ENCODE measurements at regions not wholly inside any gene's neighbourhood (a gene's known extent, or its start where the extent isn't known, plus 50 kb on each side); places are given as distances from the start of the nearest gene placed in this dataset.

DNA sequence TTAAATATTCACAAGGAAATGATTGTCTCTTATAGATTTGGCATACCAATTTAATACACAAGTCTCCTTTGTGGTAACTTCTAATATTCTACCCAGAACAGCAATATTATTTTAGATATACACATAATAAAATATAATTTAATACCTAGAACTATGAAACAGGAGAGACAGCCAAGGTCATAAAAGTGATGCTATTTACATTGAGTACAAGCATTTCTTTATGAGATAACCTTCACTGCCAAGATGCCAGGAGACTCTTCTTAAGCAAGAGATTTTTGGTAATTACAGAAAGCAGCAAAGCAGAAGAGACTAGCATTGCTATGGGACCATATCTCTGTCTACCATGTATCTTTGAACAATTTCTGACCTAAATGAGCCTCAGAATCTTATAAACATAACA is 764.6 kb upstream of the GHITM start:
- H3K4me3 ChIP-seq = no peak overlapping the region
- DNase-seq (ENCODE audit: low read depth in 1 of 2, low spot score in 1 of 2) (no peak), FAIRE-seq (no peak), ATAC-seq (no peak)
- CTCF ChIA-PET = no interaction called here
- H3K27ac ChIP-seq = no peak overlapping the region
- 0 out of 3 replicates have a peak, but pooled peaks cover 3% of the 10 kb centered on the region for H3K9me3 ChIP-seq
- no peaks in the 10 kb centered on the region for H3K4me1 ChIP-seq
- H3K4me2 ChIP-seq = no peak overlapping the region
- POLR2A ChIA-PET = no interaction called here
- no peak for TF ChIP-seq NFE2L2 (conservative IDR thresholded peaks at IDR 0.05; ENCODE audit: low read length)
- TF ChIP-seq EHMT2 (IDR thresholded peaks at IDR 0.05; ENCODE audit: low read depth) = no peak
- no peak for TF ChIP-seq EP300 (IDR thresholded peaks at IDR 0.05)
- TF ChIP-seq, protein P1, sequence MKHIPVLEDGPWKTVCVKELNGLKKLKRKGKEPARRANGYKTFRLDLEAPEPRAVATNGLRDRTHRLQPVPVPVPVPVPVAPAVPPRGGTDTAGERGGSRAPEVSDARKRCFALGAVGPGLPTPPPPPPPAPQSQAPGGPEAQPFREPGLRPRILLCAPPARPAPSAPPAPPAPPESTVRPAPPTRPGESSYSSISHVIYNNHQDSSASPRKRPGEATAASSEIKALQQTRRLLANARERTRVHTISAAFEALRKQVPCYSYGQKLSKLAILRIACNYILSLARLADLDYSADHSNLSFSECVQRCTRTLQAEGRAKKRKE (CRISPR knock-in tag; IDR thresholded peaks at IDR 0.05; ENCODE audit: low read depth) = no peak
- TF ChIP-seq RFX5 (IDR thresholded peaks at IDR 0.05) = no peak
- TF ChIP-seq FOXS1 (CRISPR knock-in tag; IDR thresholded peaks at IDR 0.05) = no peak
- TF ChIP-seq, protein P2, sequence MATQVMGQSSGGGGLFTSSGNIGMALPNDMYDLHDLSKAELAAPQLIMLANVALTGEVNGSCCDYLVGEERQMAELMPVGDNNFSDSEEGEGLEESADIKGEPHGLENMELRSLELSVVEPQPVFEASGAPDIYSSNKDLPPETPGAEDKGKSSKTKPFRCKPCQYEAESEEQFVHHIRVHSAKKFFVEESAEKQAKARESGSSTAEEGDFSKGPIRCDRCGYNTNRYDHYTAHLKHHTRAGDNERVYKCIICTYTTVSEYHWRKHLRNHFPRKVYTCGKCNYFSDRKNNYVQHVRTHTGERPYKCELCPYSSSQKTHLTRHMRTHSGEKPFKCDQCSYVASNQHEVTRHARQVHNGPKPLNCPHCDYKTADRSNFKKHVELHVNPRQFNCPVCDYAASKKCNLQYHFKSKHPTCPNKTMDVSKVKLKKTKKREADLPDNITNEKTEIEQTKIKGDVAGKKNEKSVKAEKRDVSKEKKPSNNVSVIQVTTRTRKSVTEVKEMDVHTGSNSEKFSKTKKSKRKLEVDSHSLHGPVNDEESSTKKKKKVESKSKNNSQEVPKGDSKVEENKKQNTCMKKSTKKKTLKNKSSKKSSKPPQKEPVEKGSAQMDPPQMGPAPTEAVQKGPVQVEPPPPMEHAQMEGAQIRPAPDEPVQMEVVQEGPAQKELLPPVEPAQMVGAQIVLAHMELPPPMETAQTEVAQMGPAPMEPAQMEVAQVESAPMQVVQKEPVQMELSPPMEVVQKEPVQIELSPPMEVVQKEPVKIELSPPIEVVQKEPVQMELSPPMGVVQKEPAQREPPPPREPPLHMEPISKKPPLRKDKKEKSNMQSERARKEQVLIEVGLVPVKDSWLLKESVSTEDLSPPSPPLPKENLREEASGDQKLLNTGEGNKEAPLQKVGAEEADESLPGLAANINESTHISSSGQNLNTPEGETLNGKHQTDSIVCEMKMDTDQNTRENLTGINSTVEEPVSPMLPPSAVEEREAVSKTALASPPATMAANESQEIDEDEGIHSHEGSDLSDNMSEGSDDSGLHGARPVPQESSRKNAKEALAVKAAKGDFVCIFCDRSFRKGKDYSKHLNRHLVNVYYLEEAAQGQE (IDR thresholded peaks at IDR 0.05) = no peak
- no peak for TF ChIP-seq HEYL (CRISPR knock-in tag; IDR thresholded peaks at IDR 0.05)
- no peak for TF ChIP-seq RNF2 (IDR thresholded peaks at IDR 0.05; ENCODE audit: borderline replicate concordance, low read depth)
- TF ChIP-seq CHD4 (IDR thresholded peaks at IDR 0.05; ENCODE audit: borderline replicate concordance) = no peak
- no peak for TF ChIP-seq HOXB13 (CRISPR knock-in tag; IDR thresholded peaks at IDR 0.05; ENCODE audit: low read depth)
- TF ChIP-seq CEBPB (IDR thresholded peaks at IDR 0.05) = no peak
- TF ChIP-seq TFCP2L1 (CRISPR knock-in tag; IDR thresholded peaks at IDR 0.05) = no peak
- TF ChIP-seq, protein P3, sequence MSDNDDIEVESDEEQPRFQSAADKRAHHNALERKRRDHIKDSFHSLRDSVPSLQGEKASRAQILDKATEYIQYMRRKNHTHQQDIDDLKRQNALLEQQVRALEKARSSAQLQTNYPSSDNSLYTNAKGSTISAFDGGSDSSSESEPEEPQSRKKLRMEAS (IDR thresholded peaks at IDR 0.05) = no peak
- no peak for TF ChIP-seq ZC3H11A (IDR thresholded peaks at IDR 0.05)
- TF ChIP-seq ZFP36 (IDR thresholded peaks at IDR 0.05; ENCODE audit: borderline replicate concordance, partially characterized antibody) = no peak
- no peak for TF ChIP-seq CHD2 (IDR thresholded peaks at IDR 0.05; ENCODE audit: low read length, partially characterized antibody)

DNA sequence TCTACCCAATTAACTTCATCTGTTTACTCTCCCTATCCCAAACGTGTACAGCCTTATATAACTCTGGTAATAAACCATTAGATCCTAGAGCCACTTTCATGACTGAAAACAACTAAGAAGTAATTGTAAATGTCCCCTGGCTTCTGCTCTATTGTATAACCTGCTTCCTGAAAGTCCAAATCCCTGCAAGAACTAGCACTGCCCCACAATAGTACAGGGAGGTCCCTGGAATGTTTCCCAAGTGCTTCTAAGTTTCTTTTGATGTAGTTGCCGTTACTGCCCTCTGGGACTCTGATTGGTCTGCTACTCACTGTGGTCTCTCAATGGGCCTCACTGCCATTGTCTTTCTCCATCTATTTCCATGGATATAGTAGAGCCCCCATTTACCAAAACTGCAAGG is 764.0 kb upstream of the GHITM start:
- 0 out of 3 replicates have a peak, but pooled peaks cover 3% of the 10 kb centered on the region for H3K9me3 ChIP-seq
- no peak overlapping the region for H3K4me3 ChIP-seq
- ChIA-PET CTCF (no interaction called here), POLR2A (no interaction called here)
- no peak for DNase-seq (ENCODE audit: low read depth in 1 of 2, low spot score in 1 of 2)
- no peak overlapping the region for H3K27ac ChIP-seq
- no peak for ATAC-seq
- no peak overlapping the region for H3K4me2 ChIP-seq
- WGBS (ENCODE audit: missing lambda C conversion rate) = 0% methylated on average over 2 of the region's 2 CpGs
- no peaks in the 10 kb centered on the region for H3K4me1 ChIP-seq
- TF ChIP-seq RARB (CRISPR knock-in tag; IDR thresholded peaks at IDR 0.05) = no peak
- TF ChIP-seq GATA3 (IDR thresholded peaks at IDR 0.05; ENCODE audit: borderline replicate concordance) = no peak
- no peak for TF ChIP-seq PHF8 (IDR thresholded peaks at IDR 0.05; ENCODE audit: borderline replicate concordance, low read depth)
- no peak for FAIRE-seq

DNA sequence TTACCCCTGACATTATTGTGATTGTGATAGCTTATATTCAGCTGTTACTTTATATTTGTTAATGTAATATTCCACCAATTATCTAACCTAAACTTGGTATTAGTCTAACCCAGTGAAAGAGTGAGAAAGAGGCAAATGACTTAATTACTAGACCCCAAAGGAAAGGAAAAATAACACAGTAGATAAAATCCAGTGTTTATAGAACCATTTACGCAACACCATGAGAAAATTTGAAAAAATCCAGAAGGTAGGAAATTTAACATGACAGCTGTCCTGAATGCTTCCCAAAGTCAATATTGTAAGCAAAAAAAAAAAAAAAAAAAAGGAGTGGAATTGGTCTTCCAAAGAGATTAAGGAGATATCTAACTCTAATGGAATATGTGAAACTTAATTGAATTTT is 741.5 kb upstream of the GHITM start:
- Histone ChIP-seq H3K27ac (no peak overlapping the region), H3K4me2 (no peak overlapping the region), H3K4me3 (no peak overlapping the region), H3K4me1 (no peaks in the 10 kb centered on the region), H3K9me3 (no peaks in the 10 kb centered on the region; the same call in 2 of the 3 replicates)
- TF ChIP-seq KDM5A (IDR thresholded peaks at IDR 0.05) (no peak), HOXA7 (CRISPR knock-in tag; IDR thresholded peaks at IDR 0.05) (no peak), MAFK (IDR thresholded peaks at IDR 0.05; ENCODE audit: partially characterized antibody) (no peak), ESRRA (IDR thresholded peaks at IDR 0.05; ENCODE audit: borderline replicate concordance, low read length) (no peak), NFE2L2 (conservative IDR thresholded peaks at IDR 0.05; ENCODE audit: low read length) (no peak), FOXS1 (CRISPR knock-in tag; IDR thresholded peaks at IDR 0.05) (no peak), GATA3 (IDR thresholded peaks at IDR 0.05; ENCODE audit: borderline replicate concordance) (no peak), CBX2 (IDR thresholded peaks at IDR 0.05; ENCODE audit: borderline replicate concordance, low read depth) (no peak)
- TF ChIP-seq, protein P4, sequence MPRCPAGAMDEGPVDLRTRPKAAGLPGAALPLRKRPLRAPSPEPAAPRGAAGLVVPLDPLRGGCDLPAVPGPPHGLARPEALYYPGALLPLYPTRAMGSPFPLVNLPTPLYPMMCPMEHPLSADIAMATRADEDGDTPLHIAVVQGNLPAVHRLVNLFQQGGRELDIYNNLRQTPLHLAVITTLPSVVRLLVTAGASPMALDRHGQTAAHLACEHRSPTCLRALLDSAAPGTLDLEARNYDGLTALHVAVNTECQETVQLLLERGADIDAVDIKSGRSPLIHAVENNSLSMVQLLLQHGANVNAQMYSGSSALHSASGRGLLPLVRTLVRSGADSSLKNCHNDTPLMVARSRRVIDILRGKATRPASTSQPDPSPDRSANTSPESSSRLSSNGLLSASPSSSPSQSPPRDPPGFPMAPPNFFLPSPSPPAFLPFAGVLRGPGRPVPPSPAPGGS (IDR thresholded peaks at IDR 0.05) = no peak
- TF ChIP-seq, protein P5, sequence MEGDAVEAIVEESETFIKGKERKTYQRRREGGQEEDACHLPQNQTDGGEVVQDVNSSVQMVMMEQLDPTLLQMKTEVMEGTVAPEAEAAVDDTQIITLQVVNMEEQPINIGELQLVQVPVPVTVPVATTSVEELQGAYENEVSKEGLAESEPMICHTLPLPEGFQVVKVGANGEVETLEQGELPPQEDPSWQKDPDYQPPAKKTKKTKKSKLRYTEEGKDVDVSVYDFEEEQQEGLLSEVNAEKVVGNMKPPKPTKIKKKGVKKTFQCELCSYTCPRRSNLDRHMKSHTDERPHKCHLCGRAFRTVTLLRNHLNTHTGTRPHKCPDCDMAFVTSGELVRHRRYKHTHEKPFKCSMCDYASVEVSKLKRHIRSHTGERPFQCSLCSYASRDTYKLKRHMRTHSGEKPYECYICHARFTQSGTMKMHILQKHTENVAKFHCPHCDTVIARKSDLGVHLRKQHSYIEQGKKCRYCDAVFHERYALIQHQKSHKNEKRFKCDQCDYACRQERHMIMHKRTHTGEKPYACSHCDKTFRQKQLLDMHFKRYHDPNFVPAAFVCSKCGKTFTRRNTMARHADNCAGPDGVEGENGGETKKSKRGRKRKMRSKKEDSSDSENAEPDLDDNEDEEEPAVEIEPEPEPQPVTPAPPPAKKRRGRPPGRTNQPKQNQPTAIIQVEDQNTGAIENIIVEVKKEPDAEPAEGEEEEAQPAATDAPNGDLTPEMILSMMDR (IDR thresholded peaks at IDR 0.05) = no peak
- ChIA-PET CTCF (interaction anchor here (0.6 kb wide), 1 partner anchor 549 kb away, joined by 3 read pairs; no protein-coding TSS in a partner anchor), POLR2A (no interaction called here)
- no peak for DNase-seq (ENCODE audit: low read depth in 1 of 2, low spot score in 1 of 2)
- 36% methylated on average over 1 of the region's 1 CpG for WGBS (ENCODE audit: missing lambda C conversion rate)
- no peak for ATAC-seq
- no peak for FAIRE-seq

Data from A549 (cell line).